B cell (primary cell): ENCODE measurements at regions not wholly inside any gene's neighbourhood (a gene's known extent, or its start where the extent isn't known, plus 50 kb on each side); places are given as distances from the start of the nearest gene placed in this dataset.

Experiments
- ATAC-seq: fragments of 200-7000 bp; cut with Tn5 transposase; one replicate; pipeline ENCODE4 v1.10.0; 2021; ENCODE audit warnings: low read depth, mild to moderate bottlenecking, moderate number of reproducible peaks, moderate library complexity
- CTCF ChIA-PET: fragments of 350-600 bp; sonication (Branson Sonifier 250); formaldehyde crosslinking; loops from one replicate; lab custom pipeline; 2021; ENCODE audit warnings: antibody characterized with exemption, inconsistent platforms; lab: Charles Lee
- POLR2A ChIA-PET: fragments of 350-600 bp; sonication (Branson Sonifier 250); formaldehyde crosslinking; loops from one replicate; lab custom pipeline; 2021; ENCODE audit warnings: antibody characterized with exemption; lab: Charles Lee
- DNase-seq: peaks from one replicate; pipeline ENCODE4 v3.0.0; 2013
- H2AFZ ChIP-seq: 2 replicates; pipeline ENCODE4 v1.6.1; 2012; ENCODE audit warnings: mild to moderate bottlenecking, low read depth, low read length; ENCODE audit not compliant: insufficient read depth, poor library complexity, severe bottlenecking
- H3K27ac ChIP-seq, 2 donors: 1 replicate in 1 of 2; 2 replicates in 1 of 2; pipeline ENCODE4 v1.5.1; 2012 to 2013; ENCODE audit warnings: low read length in 2 of 2, mild to moderate bottlenecking in 2 of 2, moderate library complexity in 1 of 2
- H3K27me3 ChIP-seq, 4 experiments: fragments of 200-600 bp in 1 of 4; sonication (generic) in 1 of 4; replicated peaks in 1 of 4; 1 replicate in 2 of 4; 2 replicates in 2 of 4; pipeline versions ENCODE4 v1.6.1 to v1.7.0; 2013 to 2016; ENCODE audit warnings: low read length in 3 of 4, mild to moderate bottlenecking in 2 of 4, mixed read lengths in 1 of 4, moderate library complexity in 1 of 4; ENCODE audit not compliant: insufficient read depth in 4 of 4, control insufficient read depth in 3 of 4; ENCODE audit errors: control extremely low read depth in 1 of 4
- H3K36me3 ChIP-seq, 2 experiments: replicated peaks in 1 of 2; 1 replicate in 1 of 2; 2 replicates in 1 of 2; pipeline versions ENCODE4 v1.6.1 to v1.7.1; 2013; ENCODE audit warnings: low read length in 1 of 2; ENCODE audit not compliant: insufficient read depth in 2 of 2, control insufficient read depth in 1 of 2; ENCODE audit errors: control extremely low read depth in 1 of 2, extremely low read depth in 1 of 2
- H3K4me1 ChIP-seq, 2 donors: fragments of 200-600 bp in 1 of 2; sonication (generic) in 1 of 2; 1 replicate in 1 of 2; 2 replicates in 1 of 2; pipeline versions ENCODE4 v1.5.1 to v1.6.1; 2013 to 2017; ENCODE audit warnings: low read length in 2 of 2; ENCODE audit not compliant: control insufficient read depth in 2 of 2, insufficient read depth in 2 of 2
- H3K4me2 ChIP-seq: replicated peaks from 2 replicates; pipeline ENCODE3; 2012; ENCODE audit warnings: mild to moderate bottlenecking, low read depth, low read length; ENCODE audit not compliant: poor library complexity, severe bottlenecking
- H3K4me3 ChIP-seq, 5 experiments: fragments of 200-600 bp in 1 of 5; sonication (generic) in 1 of 5; 1 replicate in 3 of 5; 2 replicates in 2 of 5; pipeline versions ENCODE4 v1.5.1 to v1.7.0; 2011 to 2016; ENCODE audit warnings: low read length in 4 of 5, mild to moderate bottlenecking in 4 of 5, low read depth in 2 of 5, control low read depth in 1 of 5, moderate library complexity in 1 of 5; ENCODE audit not compliant: insufficient read depth in 1 of 5; ENCODE audit errors: control extremely low read depth in 1 of 5, extremely low read depth in 1 of 5
- H3K79me2 ChIP-seq: fragments of 200-600 bp; sonication (generic); one replicate; pipeline ENCODE4 v1.6.0; 2016; ENCODE audit warnings: low read length; ENCODE audit not compliant: control insufficient read depth, insufficient read depth
- H3K9ac ChIP-seq: fragments of 200-600 bp; sonication (generic); 2 replicates; pipeline ENCODE4 v1.6.1; 2017; ENCODE audit warnings: mild to moderate bottlenecking, low read length, moderate library complexity
- H3K9me3 ChIP-seq, 3 donors: one replicate each; pipeline versions ENCODE4 v1.6.1 to v1.7.1; 2013; ENCODE audit warnings: low read length in 2 of 3; ENCODE audit not compliant: control insufficient read depth in 2 of 3, insufficient read depth in 1 of 3; ENCODE audit errors: control extremely low read depth in 1 of 3
- H4K20me1 ChIP-seq: 2 replicates; pipeline ENCODE4 v1.6.0; 2012; ENCODE audit warnings: mild to moderate bottlenecking, low read length; ENCODE audit not compliant: insufficient read depth, control insufficient read depth, poor library complexity, severe bottlenecking
- H3K27ac Mint-ChIP-seq: one replicate; pipeline ENCODE4 v1.8.0; 2021; ENCODE audit warnings: mixed read lengths
- H3K27me3 Mint-ChIP-seq: one replicate; pipeline ENCODE4 v1.8.0; 2021; ENCODE audit warnings: mixed read lengths
- H3K4me1 Mint-ChIP-seq: one replicate; pipeline ENCODE4 v1.8.0; 2021; ENCODE audit warnings: mixed read lengths
- H3K4me3 Mint-ChIP-seq: one replicate; pipeline ENCODE4 v1.8.0; 2021; ENCODE audit warnings: mixed read lengths
- H3K9me3 Mint-ChIP-seq: one replicate; pipeline ENCODE4 v1.8.0; 2022; ENCODE audit warnings: mixed read lengths; ENCODE audit not compliant: insufficient read depth
- EZH2 ChIP-seq: IDR thresholded peaks from 2 replicates; pipeline ENCODE4 v1.6.1; 2012; ENCODE audit warnings: borderline replicate concordance, low read depth, mild to moderate bottlenecking, moderate library complexity, low read length; ENCODE audit not compliant: insufficient read depth, poor library complexity, severe bottlenecking
- WGBS: methylation state at CpG from one replicate; pipeline ENCODE4 v1.1.5; 2013; ENCODE audit warnings: missing lambda C conversion rate; ENCODE audit not compliant: insufficient coverage; 5-methylcytosine and 5-hydroxymethylcytosine counted together
- intact Hi-C: fragments of 100-400 bp; cut with micrococcal nuclease; formaldehyde crosslinking; loops from one replicate; pipeline ENCODE4 v1.10.0; 2022
- TF ChIP-seq, protein P1 (sequence below): fragments of 200-600 bp; IDR thresholded peaks from one replicate; pipeline ENCODE4 v1.8.0; 2022; ENCODE audit warnings: antibody characterized with exemption, mild to moderate bottlenecking

- Histone ChIP-seq H3K4me1 (no peaks in the 10 kb centered on the region), H3K4me3 (no peak overlapping the region), H3K4me2 (no peak overlapping the region), H3K27ac (no peak overlapping the region), H4K20me1 (no peaks in the 10 kb centered on the region), H3K9me3 (no peaks in the 10 kb centered on the region), H3K9ac (no peak overlapping the region), H3K27me3 (no peaks in the 10 kb centered on the region), H3K36me3 (no peaks in the 10 kb centered on the region), H3K79me2 (no peaks in the 10 kb centered on the region), H2AFZ (no peak overlapping the region)
- TF ChIP-seq, protein P1, sequence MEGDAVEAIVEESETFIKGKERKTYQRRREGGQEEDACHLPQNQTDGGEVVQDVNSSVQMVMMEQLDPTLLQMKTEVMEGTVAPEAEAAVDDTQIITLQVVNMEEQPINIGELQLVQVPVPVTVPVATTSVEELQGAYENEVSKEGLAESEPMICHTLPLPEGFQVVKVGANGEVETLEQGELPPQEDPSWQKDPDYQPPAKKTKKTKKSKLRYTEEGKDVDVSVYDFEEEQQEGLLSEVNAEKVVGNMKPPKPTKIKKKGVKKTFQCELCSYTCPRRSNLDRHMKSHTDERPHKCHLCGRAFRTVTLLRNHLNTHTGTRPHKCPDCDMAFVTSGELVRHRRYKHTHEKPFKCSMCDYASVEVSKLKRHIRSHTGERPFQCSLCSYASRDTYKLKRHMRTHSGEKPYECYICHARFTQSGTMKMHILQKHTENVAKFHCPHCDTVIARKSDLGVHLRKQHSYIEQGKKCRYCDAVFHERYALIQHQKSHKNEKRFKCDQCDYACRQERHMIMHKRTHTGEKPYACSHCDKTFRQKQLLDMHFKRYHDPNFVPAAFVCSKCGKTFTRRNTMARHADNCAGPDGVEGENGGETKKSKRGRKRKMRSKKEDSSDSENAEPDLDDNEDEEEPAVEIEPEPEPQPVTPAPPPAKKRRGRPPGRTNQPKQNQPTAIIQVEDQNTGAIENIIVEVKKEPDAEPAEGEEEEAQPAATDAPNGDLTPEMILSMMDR: no peak
- no peak for TF ChIP-seq EZH2
- Mint-ChIP-seq H3K9me3 (no peaks in the 10 kb centered on the region), H3K27ac (no peak overlapping the region), H3K27me3 (no peaks in the 10 kb centered on the region), H3K4me1 (no peaks in the 10 kb centered on the region), H3K4me3 (no peak overlapping the region)
- ChIA-PET POLR2A (no interaction called here), CTCF (no interaction called here)
- DNase-seq (no peak), ATAC-seq (no peak)
- intact Hi-C loops: no loop called here
- no CpG with 5 or more reads among the region's 3 CpGs for WGBS
Measured at GRCh38 chr18:1593091-1593490, 688.4 kb downstream of the ADCYAP1 start.

DNA sequence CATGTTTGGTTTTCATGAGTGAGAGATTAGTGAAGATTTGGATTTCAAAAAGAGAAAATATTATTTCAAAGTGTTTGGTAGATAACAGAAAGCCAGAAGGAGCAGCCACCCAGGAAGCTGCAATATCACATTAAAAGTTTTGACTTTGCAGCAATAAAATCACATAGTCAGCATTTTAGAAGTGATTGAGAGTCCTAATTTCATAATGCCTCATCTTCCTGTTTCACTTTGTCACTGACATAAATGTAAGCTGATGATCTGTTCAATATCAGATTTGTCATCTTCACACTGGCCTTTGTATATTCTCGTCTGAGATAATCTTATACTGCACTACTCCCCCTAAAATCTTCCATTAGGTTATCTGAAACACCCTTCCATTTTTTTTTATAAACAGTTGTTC, 690.5 kb downstream of the ADCYAP1 start:
- Histone ChIP-seq H3K4me2 (no peak overlapping the region), H3K27me3 (no peaks in the 10 kb centered on the region), H3K36me3 (no peaks in the 10 kb centered on the region), H3K9ac (no peak overlapping the region), H3K4me3 (no peak overlapping the region), H3K9me3 (no peaks in the 10 kb centered on the region), H3K4me1 (no peaks in the 10 kb centered on the region), H4K20me1 (no peaks in the 10 kb centered on the region), H3K27ac (no peak overlapping the region), H3K79me2 (no peaks in the 10 kb centered on the region), H2AFZ (no peak overlapping the region)
- no peaks in the 10 kb centered on the region for H3K27me3 Mint-ChIP-seq
- TF ChIP-seq EZH2: no peak
- TF ChIP-seq, protein P1: no peak
- intact Hi-C loops: no loop called here
- CTCF ChIA-PET: interaction anchor here (1.6 kb wide), 1 partner anchor 10 kb away, joined by 6 read pairs; no protein-coding TSS in a partner anchor
- no peak overlapping the region for H3K4me3 Mint-ChIP-seq
- no peak overlapping the region for H3K27ac Mint-ChIP-seq
- no peaks in the 10 kb centered on the region for H3K4me1 Mint-ChIP-seq
- no CpG with 5 or more reads among the region's 1 CpG for WGBS
- no peaks in the 10 kb centered on the region for H3K9me3 Mint-ChIP-seq
- no peak for DNase-seq
- no peak for ATAC-seq
- POLR2A ChIA-PET: no interaction called here
